Endothelial cell of umbilical vein (primary cell): ENCODE measurements at regions not wholly inside any gene's neighbourhood (a gene's known extent, or its start where the extent isn't known, plus 50 kb on each side); places are given as distances from the start of the nearest gene placed in this dataset.

Experiments
- JUN ChIP-seq: IDR thresholded peaks from 2 replicates; pipeline ENCODE4 v1.6.1; 2011; ENCODE audit warnings: borderline replicate concordance, low read depth; ENCODE audit not compliant: insufficient read length, insufficient read depth
- POLR2A ChIP-seq: IDR thresholded peaks from 2 replicates; pipeline ENCODE4 v1.6.1; 2012; ENCODE audit warnings: low read depth, mild to moderate bottlenecking, control low read depth, low read length
- TF ChIP-seq, protein P1 (sequence below), 2 donors: IDR thresholded peaks; 1 replicate in 1 of 2; 2 replicates in 1 of 2; pipeline ENCODE4 v1.5.1; 2011; ENCODE audit warnings: low read length in 2 of 2, mild to moderate bottlenecking in 2 of 2, moderate library complexity in 2 of 2, control low read depth in 1 of 2, inconsistent platforms in 1 of 2, low read depth in 1 of 2; ENCODE audit not compliant: insufficient read depth in 1 of 2; ENCODE audit errors: extremely low read depth in 1 of 2

DNA sequence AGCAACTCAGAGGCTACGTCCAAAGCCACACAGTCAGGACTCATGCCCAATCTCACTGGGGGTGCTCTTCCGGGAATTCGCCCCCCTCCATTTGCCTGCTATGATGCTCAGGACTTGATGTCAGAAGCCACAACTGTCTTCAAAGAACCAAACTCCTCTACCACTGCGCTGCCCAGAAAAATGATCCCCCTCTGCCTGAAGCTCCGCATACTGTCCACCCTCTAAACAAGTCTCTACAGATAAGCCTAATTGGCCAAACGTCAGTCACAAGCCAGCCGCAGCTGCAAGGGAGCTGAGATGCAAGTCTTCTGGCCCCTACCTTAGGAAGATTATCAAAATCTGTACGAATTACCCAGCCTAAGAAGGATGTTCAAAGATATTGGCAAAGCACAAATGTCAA lies 294.6 kb downstream of the BUD13 start:
- TF ChIP-seq POLR2A (no peak), JUN (no peak)
- TF ChIP-seq, protein P1, sequence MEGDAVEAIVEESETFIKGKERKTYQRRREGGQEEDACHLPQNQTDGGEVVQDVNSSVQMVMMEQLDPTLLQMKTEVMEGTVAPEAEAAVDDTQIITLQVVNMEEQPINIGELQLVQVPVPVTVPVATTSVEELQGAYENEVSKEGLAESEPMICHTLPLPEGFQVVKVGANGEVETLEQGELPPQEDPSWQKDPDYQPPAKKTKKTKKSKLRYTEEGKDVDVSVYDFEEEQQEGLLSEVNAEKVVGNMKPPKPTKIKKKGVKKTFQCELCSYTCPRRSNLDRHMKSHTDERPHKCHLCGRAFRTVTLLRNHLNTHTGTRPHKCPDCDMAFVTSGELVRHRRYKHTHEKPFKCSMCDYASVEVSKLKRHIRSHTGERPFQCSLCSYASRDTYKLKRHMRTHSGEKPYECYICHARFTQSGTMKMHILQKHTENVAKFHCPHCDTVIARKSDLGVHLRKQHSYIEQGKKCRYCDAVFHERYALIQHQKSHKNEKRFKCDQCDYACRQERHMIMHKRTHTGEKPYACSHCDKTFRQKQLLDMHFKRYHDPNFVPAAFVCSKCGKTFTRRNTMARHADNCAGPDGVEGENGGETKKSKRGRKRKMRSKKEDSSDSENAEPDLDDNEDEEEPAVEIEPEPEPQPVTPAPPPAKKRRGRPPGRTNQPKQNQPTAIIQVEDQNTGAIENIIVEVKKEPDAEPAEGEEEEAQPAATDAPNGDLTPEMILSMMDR (IDR thresholded peaks at IDR 0.05; ENCODE audit: extremely low read depth in 1 of 2, insufficient read depth in 1 of 2, low read depth in 1 of 2, low read length in 2 of 2): no peak
